ENCODE measurements at regions not wholly inside any gene's neighbourhood (a gene's known extent, or its start where the extent isn't known, plus 50 kb on each side); places are given as distances from the start of the nearest gene placed in this dataset.

DNA sequence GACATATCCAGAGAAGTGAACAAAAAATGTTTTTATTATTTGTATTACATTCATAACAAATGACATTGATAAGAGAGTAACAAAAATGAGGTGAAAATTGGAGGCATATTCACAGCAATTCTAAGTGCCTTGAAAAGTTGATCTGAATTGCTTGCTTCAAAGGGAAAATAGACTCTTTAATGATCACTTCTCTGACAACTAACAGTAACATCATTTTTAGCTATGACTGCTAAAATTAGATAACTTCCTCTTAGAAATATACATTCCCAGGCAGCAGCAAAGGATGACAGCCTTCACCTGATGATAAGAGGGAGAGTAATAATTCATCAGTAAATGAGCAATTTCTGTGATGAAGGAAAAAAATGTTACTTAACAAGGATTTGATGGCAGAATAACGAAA lies 472.5 kb downstream of the PCDH10 start:
- TF ChIP-seq CTCF (IDR thresholded peaks at IDR 0.05) (no peak), EP300 (IDR thresholded peaks at IDR 0.05; ENCODE audit: low read depth) (no peak)
